GM19351 (cell line): ENCODE measurements at regions not wholly inside any gene's neighbourhood (a gene's known extent, or its start where the extent isn't known, plus 50 kb on each side); places are given as distances from the start of the nearest gene placed in this dataset.
"Not testable (repeated sequence)": the region's sequence is repeated elsewhere in the genome, so short reads cannot be mapped to it uniquely, and the experiment has no call there.

Source experiments
- ATAC-seq: cut with Tn5 transposase; IDR thresholded peaks from one replicate; pipeline ENCODE4 v1.9.1; 2021; ENCODE audit warnings: mild to moderate bottlenecking, moderate library complexity; ENCODE audit not compliant: unreplicated experiment

GRCh38 chr12:93978553-93978952, 169.8 kb upstream of the PLXNC1 start:
- ATAC-seq = no peak

GRCh38 chr12:93979189-93979588, 169.2 kb upstream of the PLXNC1 start:
- ATAC-seq = no peak

- no peak for ATAC-seq
Observed at GRCh38 chr12:93980711-93981110, 167.7 kb upstream of the PLXNC1 start.

- ATAC-seq = no peak
Observed at GRCh38 chr12:93981411-93981810, 167.0 kb upstream of the PLXNC1 start.

GRCh38 chr12:93982771-93983315, 165.5 kb upstream of the PLXNC1 start:
- ATAC-seq = no peak

GRCh38 chr12:93984005-93984404, 164.4 kb upstream of the PLXNC1 start:
- ATAC-seq = no peak

- no peak for ATAC-seq
Observed at GRCh38 chr12:93989949-93990348, 158.4 kb upstream of the PLXNC1 start.

GRCh38 chr12:93990832-93991803, 157.3 kb upstream of the PLXNC1 start:
- no peak for ATAC-seq

- ATAC-seq = no peak
Observed at GRCh38 chr12:93991829-93992461, 156.4 kb upstream of the PLXNC1 start.

- ATAC-seq = no peak
Observed at GRCh38 chr12:93994721-93995120, 153.7 kb upstream of the PLXNC1 start.

- no peak for ATAC-seq
Observed at GRCh38 chr12:93996321-93996720, 152.1 kb upstream of the PLXNC1 start.

GRCh38 chr12:94001691-94002090, 146.7 kb upstream of the PLXNC1 start:
- no peak for ATAC-seq

- not testable (repeated sequence) for ATAC-seq
Observed at GRCh38 chr12:94002925-94003324, 145.5 kb upstream of the PLXNC1 start.

GRCh38 chr12:94007833-94008232, 140.5 kb upstream of the PLXNC1 start:
- not testable (repeated sequence) for ATAC-seq

GRCh38 chr12:94010307-94010706, 138.1 kb upstream of the PLXNC1 start:
- no peak for ATAC-seq

- ATAC-seq = no peak
Observed at GRCh38 chr12:94012071-94012470, 136.3 kb upstream of the PLXNC1 start.

- ATAC-seq = no peak
Observed at GRCh38 chr12:94012590-94012989, 135.8 kb upstream of the PLXNC1 start.

GRCh38 chr12:94017247-94017646, 131.1 kb upstream of the PLXNC1 start:
- not testable (repeated sequence) for ATAC-seq

- no peak for ATAC-seq
Observed at GRCh38 chr12:94020335-94020734, 128.0 kb upstream of the PLXNC1 start.

- ATAC-seq = no peak
Observed at GRCh38 chr12:94023879-94024278, 124.5 kb upstream of the PLXNC1 start.

GRCh38 chr12:94025068-94025467, 123.3 kb upstream of the PLXNC1 start:
- no peak for ATAC-seq

GRCh38 chr12:94025756-94026155, 122.6 kb upstream of the PLXNC1 start:
- ATAC-seq = no peak
